Calu3 (cell line): ENCODE measurements at regions not wholly inside any gene's neighbourhood (a gene's known extent, or its start where the extent isn't known, plus 50 kb on each side); places are given as distances from the start of the nearest gene placed in this dataset.

ENCODE experiments used
- BruUV-seq: library from RNA; stranded (reverse); fragments of 400-500 nt; replicated peaks from 2 replicates; lab custom pipeline; 2021; lab: Mats Ljungman, UMichigan
- CTCF ChIA-PET: fragments of 300-600 bp; sonication (Branson Sonifier 250); formaldehyde crosslinking; loops from one replicate; lab custom pipeline; 2022; ENCODE audit warnings: antibody characterized with exemption; lab: Charles Lee
- DNase-seq: peaks from one replicate; pipeline ENCODE4 v3.0.0; 2022
- H3K27ac Mint-ChIP-seq: one replicate; pipeline ENCODE4 v1.8.0; 2022; ENCODE audit warnings: mixed read lengths; ENCODE audit not compliant: unreplicated experiment
- H3K27me3 Mint-ChIP-seq: one replicate; pipeline ENCODE4 v1.8.0; 2022; ENCODE audit warnings: mixed read lengths; ENCODE audit not compliant: unreplicated experiment
- H3K36me3 Mint-ChIP-seq: one replicate; pipeline ENCODE4 v1.8.0; 2022; ENCODE audit warnings: mild to moderate bottlenecking, moderate library complexity, mixed read lengths; ENCODE audit not compliant: insufficient read depth, unreplicated experiment
- H3K4me1 Mint-ChIP-seq: one replicate; pipeline ENCODE4 v1.8.0; 2022; ENCODE audit warnings: mild to moderate bottlenecking, low read depth, mixed read lengths; ENCODE audit not compliant: unreplicated experiment
- H3K4me3 Mint-ChIP-seq: one replicate; pipeline ENCODE4 v1.8.0; 2022; ENCODE audit warnings: mild to moderate bottlenecking, low read depth, moderate library complexity, mixed read lengths; ENCODE audit not compliant: unreplicated experiment
- H3K9me3 Mint-ChIP-seq: one replicate; pipeline ENCODE4 v1.8.0; 2022; ENCODE audit warnings: low read depth, mixed read lengths; ENCODE audit not compliant: unreplicated experiment
- intact Hi-C: fragments of 100-400 bp; cut with micrococcal nuclease; formaldehyde crosslinking; loops from one replicate; pipeline ENCODE4 v1.10.0; 2022; ENCODE audit not compliant: unreplicated experiment
- TF ChIP-seq, protein P1 (sequence below): fragments of 200-600 bp; IDR thresholded peaks from one replicate; pipeline ENCODE4 v1.8.0; 2022; ENCODE audit warnings: antibody characterized with exemption; ENCODE audit not compliant: unreplicated experiment

DNA sequence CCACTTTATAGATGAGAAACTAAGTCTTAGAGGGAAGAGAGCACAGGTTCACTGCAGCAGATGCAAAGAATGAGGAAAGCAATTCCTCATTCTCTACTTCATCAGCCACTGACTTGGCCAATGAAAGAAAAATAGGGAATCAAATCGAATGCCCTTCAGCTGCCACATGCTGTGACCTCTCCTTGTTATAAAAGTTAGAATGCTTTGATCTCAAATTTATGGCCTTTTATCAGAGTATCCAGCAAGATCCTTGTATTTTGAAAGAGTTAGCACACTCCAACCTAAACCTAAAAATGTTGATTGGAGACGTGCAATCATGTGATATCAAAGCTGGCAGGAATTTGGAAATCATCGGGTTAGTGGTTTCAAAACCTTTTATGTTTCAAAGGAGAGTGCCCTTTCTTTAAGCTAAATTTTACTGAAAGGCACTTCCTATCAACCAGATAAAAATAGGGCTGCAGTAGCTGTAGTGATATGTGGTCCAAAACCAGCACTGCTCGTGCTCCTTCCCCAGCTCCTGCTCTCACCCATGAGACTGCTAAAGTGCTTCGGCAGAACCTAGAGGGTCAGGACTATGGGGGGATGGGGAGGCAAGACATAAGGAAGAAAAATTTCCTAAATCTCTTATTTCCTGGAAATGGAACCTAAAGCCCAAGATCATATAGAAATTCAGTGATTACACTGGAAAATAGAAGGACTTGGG, 617.0 kb downstream of the PYDC2 start:
- DNase-seq = no peak
- Mint-ChIP-seq H3K36me3 (no peaks in the 10 kb centered on the region), H3K4me3 (no peak overlapping the region), H3K27ac (no peak overlapping the region), H3K9me3 (peaks cover 3% of the 10 kb centered on the region), H3K4me1 (peaks cover 5% of the 10 kb centered on the region), H3K27me3 (no peaks in the 10 kb centered on the region)
- CTCF ChIA-PET = interaction anchor here (0.7 to 1.1 kb wide), 2 partner anchors 54 to 56 kb away, joined by 3 to 5 read pairs; no protein-coding TSS in a partner anchor
- no TSS peak for BruUV-seq
- TF ChIP-seq, protein P1, sequence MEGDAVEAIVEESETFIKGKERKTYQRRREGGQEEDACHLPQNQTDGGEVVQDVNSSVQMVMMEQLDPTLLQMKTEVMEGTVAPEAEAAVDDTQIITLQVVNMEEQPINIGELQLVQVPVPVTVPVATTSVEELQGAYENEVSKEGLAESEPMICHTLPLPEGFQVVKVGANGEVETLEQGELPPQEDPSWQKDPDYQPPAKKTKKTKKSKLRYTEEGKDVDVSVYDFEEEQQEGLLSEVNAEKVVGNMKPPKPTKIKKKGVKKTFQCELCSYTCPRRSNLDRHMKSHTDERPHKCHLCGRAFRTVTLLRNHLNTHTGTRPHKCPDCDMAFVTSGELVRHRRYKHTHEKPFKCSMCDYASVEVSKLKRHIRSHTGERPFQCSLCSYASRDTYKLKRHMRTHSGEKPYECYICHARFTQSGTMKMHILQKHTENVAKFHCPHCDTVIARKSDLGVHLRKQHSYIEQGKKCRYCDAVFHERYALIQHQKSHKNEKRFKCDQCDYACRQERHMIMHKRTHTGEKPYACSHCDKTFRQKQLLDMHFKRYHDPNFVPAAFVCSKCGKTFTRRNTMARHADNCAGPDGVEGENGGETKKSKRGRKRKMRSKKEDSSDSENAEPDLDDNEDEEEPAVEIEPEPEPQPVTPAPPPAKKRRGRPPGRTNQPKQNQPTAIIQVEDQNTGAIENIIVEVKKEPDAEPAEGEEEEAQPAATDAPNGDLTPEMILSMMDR = no peak
- intact Hi-C loops = no loop called here

DNA sequence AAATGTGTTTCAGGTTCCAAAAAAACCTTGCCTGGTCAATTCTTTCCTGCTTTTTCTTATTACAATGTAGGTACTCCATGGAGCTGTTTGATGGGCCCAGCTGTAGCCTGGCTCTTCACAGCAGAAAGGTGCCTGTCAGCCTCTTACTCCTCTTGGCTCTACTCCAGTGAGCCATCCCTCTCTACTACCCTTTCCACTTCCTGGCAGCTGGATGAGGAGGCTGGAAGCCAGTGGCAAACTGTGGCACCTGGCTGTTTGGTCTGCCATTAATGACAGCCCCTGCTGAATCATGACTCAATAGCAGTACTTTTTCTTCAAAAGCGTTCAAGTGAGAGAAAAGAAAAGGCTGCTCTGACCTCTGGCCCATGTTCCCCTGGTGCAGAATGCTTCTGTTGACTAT, 618.1 kb downstream of the PYDC2 start:
- Mint-ChIP-seq H3K9me3 (peaks cover 3% of the 10 kb centered on the region), H3K27me3 (no peaks in the 10 kb centered on the region), H3K4me3 (no peak overlapping the region), H3K36me3 (no peaks in the 10 kb centered on the region), H3K4me1 (peaks cover 13% of the 10 kb centered on the region), H3K27ac (no peak overlapping the region)
- TF ChIP-seq, protein P1 = no peak
- CTCF ChIA-PET = no interaction called here
- no TSS peak for BruUV-seq
- intact Hi-C loops = no loop called here
- DNase-seq = no peak

DNA sequence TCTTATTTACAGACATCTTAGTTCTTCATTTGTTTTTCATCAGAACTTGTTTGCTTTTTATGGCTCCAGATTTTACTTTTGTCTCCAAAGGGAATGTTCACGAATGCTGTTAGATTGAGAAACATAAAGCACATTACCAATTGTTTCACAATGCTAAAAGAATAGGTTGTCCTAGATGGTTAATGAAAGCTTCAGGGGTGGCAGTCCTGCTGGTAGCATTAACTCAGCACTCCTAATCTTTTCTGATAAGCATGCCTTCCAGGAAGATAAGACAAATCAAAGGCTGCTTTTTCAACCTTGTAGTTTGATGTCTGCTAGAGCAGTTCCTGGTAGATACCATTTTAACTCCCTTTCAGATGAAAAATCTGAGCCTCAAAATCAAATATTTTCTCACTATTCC, 619.4 kb downstream of the PYDC2 start:
- Mint-ChIP-seq H3K9me3 (peaks cover 3% of the 10 kb centered on the region), H3K27me3 (no peaks in the 10 kb centered on the region), H3K27ac (no peak overlapping the region), H3K36me3 (no peaks in the 10 kb centered on the region), H3K4me1 (peaks cover 13% of the 10 kb centered on the region), H3K4me3 (no peak overlapping the region)
- no TSS peak for BruUV-seq
- no peak for DNase-seq
- intact Hi-C loops = no loop called here
- CTCF ChIA-PET = no interaction called here
- TF ChIP-seq, protein P1 = no peak

DNA sequence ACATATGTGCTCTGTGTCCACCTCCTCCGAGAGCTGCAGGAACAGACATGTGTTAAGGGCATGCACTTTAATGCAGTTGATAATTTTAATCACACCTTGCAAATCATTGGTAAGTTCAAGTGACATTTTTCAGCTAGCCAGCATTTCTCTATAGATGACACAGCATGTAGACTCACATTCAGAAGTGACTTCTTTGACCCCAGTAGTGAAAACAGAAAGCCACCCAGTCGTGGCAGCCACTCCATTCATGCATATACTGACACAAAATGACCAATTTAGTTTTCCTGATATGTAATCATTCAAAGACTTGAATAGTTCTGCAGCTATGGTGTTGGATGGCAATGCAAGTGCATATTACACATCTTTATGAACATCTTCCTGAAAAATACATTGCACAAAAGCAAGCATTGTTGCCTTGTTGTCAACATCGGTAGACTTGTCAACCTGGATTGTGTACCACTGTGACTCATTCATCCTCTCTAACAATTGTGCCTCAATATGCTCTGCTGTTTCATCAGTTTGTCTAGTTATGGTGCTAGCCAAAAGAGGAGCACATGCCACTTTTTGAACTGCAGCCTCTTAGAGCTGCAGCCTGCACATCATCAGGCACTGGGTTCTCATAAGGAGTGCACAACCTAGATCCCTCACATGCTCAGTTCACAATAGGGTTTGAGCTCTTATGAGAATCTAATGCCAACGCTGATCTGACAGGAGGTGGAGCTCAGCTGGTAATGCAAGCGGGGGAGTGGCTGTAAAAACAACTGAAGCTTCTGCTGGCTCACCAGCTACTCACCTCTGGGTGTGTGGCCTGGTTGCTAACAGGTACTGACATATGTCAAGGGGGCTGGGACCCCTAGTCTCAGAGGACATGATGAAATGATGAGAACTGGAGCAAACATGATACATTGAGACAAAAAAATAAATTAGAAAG, 622.0 kb downstream of the PYDC2 start:
- peak; percentile 21 for DNase-seq
- intact Hi-C loops = no loop called here
- Mint-ChIP-seq H3K27ac (peak overlapping the region; percentile 16), H3K27me3 (no peaks in the 10 kb centered on the region), H3K9me3 (no peaks in the 10 kb centered on the region), H3K36me3 (no peaks in the 10 kb centered on the region), H3K4me1 (peaks cover 13% of the 10 kb centered on the region), H3K4me3 (no peak overlapping the region)
- BruUV-seq = no TSS peak
- TF ChIP-seq, protein P1 = no peak
- CTCF ChIA-PET = interaction anchor here (0.7 to 0.8 kb wide), 2 partner anchors 11 to 23 kb away, joined by 3 read pairs; no protein-coding TSS in a partner anchor
